SK-N-SH (cell line): ENCODE measurements at regions not wholly inside any gene's neighbourhood (a gene's known extent, or its start where the extent isn't known, plus 50 kb on each side); places are given as distances from the start of the nearest gene placed in this dataset.

ENCODE experiments used
- CTCF ChIA-PET: fragments of 300-600, 350-600 bp; formaldehyde crosslinking; extraction: SDS; loops from one replicate; lab custom pipeline; 2021; lab: Yijun Ruan, JAX
- POLR2A ChIA-PET: fragments of 350-600 bp; sonication (Branson Sonifier 250); formaldehyde crosslinking; extraction: SDS; loops from one replicate; lab custom pipeline; 2020; ENCODE audit warnings: antibody characterized with exemption, inconsistent platforms; lab: Yijun Ruan, JAX
- DNase-seq: peaks from one replicate; pipeline ENCODE4 v3.0.0; 2012
- H2AFZ ChIP-seq: fragments of 200-600 bp; sonication (generic); 2 replicates; pipeline ENCODE4 v1.8.1; 2016; ENCODE audit warnings: antibody characterized with exemption, mild to moderate bottlenecking, low read depth
- H3F3A ChIP-seq: fragments of 200-600 bp; sonication (generic); replicated peaks from 2 replicates; pipeline ENCODE3; 2016; ENCODE audit warnings: antibody characterized with exemption, mild to moderate bottlenecking; ENCODE audit not compliant: insufficient read depth
- H3K27ac ChIP-seq, 2 experiments: fragments of 200-500 bp in 1 of 2; fragments of 200-600 bp in 1 of 2; sonication (Bioruptor generic) in 1 of 2; sonication (generic), shearing (Covaris generic) in 1 of 2; 2 replicates each; pipeline versions ENCODE4 v1.5.1 to v1.6.1; 2014 to 2016; ENCODE audit warnings: low read depth in 2 of 2, inconsistent platforms in 1 of 2, low read length in 1 of 2, mild to moderate bottlenecking in 1 of 2, mixed read lengths in 1 of 2
- H3K27me3 ChIP-seq: fragments of 200-600 bp; sonication (generic), shearing (Covaris generic); 2 replicates; pipeline ENCODE4 v1.6.1; 2016; ENCODE audit warnings: mixed run types; ENCODE audit not compliant: insufficient read depth
- H3K36me3 ChIP-seq, 2 experiments: fragments of 200-500 bp in 1 of 2; fragments of 200-600 bp in 1 of 2; sonication (Bioruptor generic) in 1 of 2; sonication (generic) in 1 of 2; replicated peaks in 1 of 2; 2 replicates each; pipeline versions ENCODE3 to v1.5.1; 2014 to 2016; ENCODE audit warnings: low read length in 1 of 2, mild to moderate bottlenecking in 1 of 2; ENCODE audit not compliant: insufficient read depth in 2 of 2, control insufficient read depth in 1 of 2
- H3K4me1 ChIP-seq, 2 experiments: fragments of 200-500 bp in 1 of 2; fragments of 200-600 bp in 1 of 2; sonication (Bioruptor generic) in 1 of 2; sonication (generic), shearing (Covaris generic) in 1 of 2; 2 replicates each; pipeline versions ENCODE4 v1.5.1 to v1.6.1; 2014 to 2016; ENCODE audit warnings: low read depth in 1 of 2, low read length in 1 of 2, mixed run types in 1 of 2; ENCODE audit not compliant: insufficient read depth in 2 of 2, control insufficient read depth in 1 of 2
- H3K4me2 ChIP-seq: fragments of 200-600 bp; sonication (generic), shearing (Covaris generic); 2 replicates; pipeline ENCODE4 v1.6.1; 2017; ENCODE audit warnings: mixed run types
- H3K4me3 ChIP-seq, 2 experiments: fragments of 200-500 bp in 1 of 2; fragments of 200-600 bp in 1 of 2; sonication (Bioruptor generic) in 1 of 2; sonication (generic), shearing (Covaris generic) in 1 of 2; 2 replicates each; pipeline versions ENCODE4 v1.5.1 to v1.8.1; 2014 to 2016; ENCODE audit warnings: low read depth in 2 of 2, inconsistent platforms in 1 of 2, low read length in 1 of 2, mild to moderate bottlenecking in 1 of 2, mixed read lengths in 1 of 2, moderate library complexity in 1 of 2
- H3K79me2 ChIP-seq: fragments of 200-600 bp; sonication (generic); 2 replicates; pipeline ENCODE4 v1.8.1; 2017; ENCODE audit warnings: mild to moderate bottlenecking; ENCODE audit not compliant: insufficient read depth
- H3K9ac ChIP-seq: fragments of 200-600 bp; sonication (generic); 2 replicates; pipeline ENCODE4 v1.6.1; 2017; ENCODE audit warnings: mixed run types
- H3K9me2 ChIP-seq: fragments of 200-600 bp; sonication (generic); 2 replicates; pipeline ENCODE4 v1.6.1; 2017; ENCODE audit warnings: mixed run types
- H3K9me3 ChIP-seq: fragments of 200-600 bp; sonication (generic); 2 replicates; pipeline ENCODE4 v1.6.1; 2017; ENCODE audit warnings: mixed run types, mild to moderate bottlenecking, moderate library complexity
- H4K20me1 ChIP-seq: fragments of 200-600 bp; sonication (generic); 2 replicates; pipeline ENCODE4 v1.6.1; 2017; ENCODE audit warnings: mild to moderate bottlenecking, mixed run types; ENCODE audit not compliant: insufficient read depth
- CHD2 ChIP-seq: fragments of 150-350 bp; IDR thresholded peaks from 2 replicates; pipeline ENCODE4 v1.6.1; 2018; ENCODE audit warnings: low read length; ENCODE audit not compliant: partially characterized antibody
- CTCF ChIP-seq: fragments of 200-600 bp; sonication (generic); IDR thresholded peaks from 2 replicates; pipeline ENCODE4 v1.6.1; 2017; ENCODE audit warnings: antibody characterized with exemption, mild to moderate bottlenecking, moderate library complexity
- ELF1 ChIP-seq: IDR thresholded peaks from 2 replicates; pipeline ENCODE4 v1.4.0; 2012
- FOXJ3 ChIP-seq: sonication (generic); formaldehyde crosslinking; IDR thresholded peaks from 2 replicates; pipeline ENCODE4 v1.5.1; 2020; ENCODE audit warnings: mild to moderate bottlenecking, missing genetic modification reagents
- FOXM1 ChIP-seq: IDR thresholded peaks from 2 replicates; pipeline ENCODE4 v1.4.0; 2012; ENCODE audit warnings: low read depth, mild to moderate bottlenecking
- GABPA ChIP-seq: IDR thresholded peaks from 2 replicates; pipeline ENCODE4 v1.4.0; 2012; ENCODE audit warnings: low read depth, mild to moderate bottlenecking
- GATA2 ChIP-seq: sonication (generic); formaldehyde crosslinking; IDR thresholded peaks from 2 replicates; pipeline ENCODE4 v1.5.0; 2020; ENCODE audit warnings: mild to moderate bottlenecking, missing genetic modification reagents
- IRF3 ChIP-seq: fragments of 150-350 bp; IDR thresholded peaks from 2 replicates; pipeline ENCODE4 v1.6.1; 2016; ENCODE audit warnings: mild to moderate bottlenecking, low read depth, low read length
- NFIC ChIP-seq: IDR thresholded peaks from 2 replicates; pipeline ENCODE4 v1.4.0; 2012; ENCODE audit warnings: borderline replicate concordance
- POLR2AphosphoS5 ChIP-seq: IDR thresholded peaks from 2 replicates; pipeline ENCODE4 v1.6.1; 2012; ENCODE audit warnings: low read depth, low read length
- REST ChIP-seq: IDR thresholded peaks from 2 replicates; pipeline ENCODE4 v1.6.1; 2012; ENCODE audit warnings: mild to moderate bottlenecking, low read depth, low read length, moderate library complexity
- RFX5 ChIP-seq: IDR thresholded peaks from 2 replicates; pipeline ENCODE4 v1.6.1; 2012; ENCODE audit warnings: mild to moderate bottlenecking, improper control_type of control experiment, low read length
- RXRA ChIP-seq: IDR thresholded peaks from 2 replicates; pipeline ENCODE4 v1.4.0; 2012; ENCODE audit warnings: low read depth, mild to moderate bottlenecking, borderline replicate concordance
- SIN3A ChIP-seq: IDR thresholded peaks from 2 replicates; pipeline ENCODE4 v1.6.1; 2012; ENCODE audit warnings: low read depth, mild to moderate bottlenecking, low read length, moderate library complexity, borderline replicate concordance
- TCF12 ChIP-seq: IDR thresholded peaks from 2 replicates; pipeline ENCODE4 v1.4.0; 2012
- USF1 ChIP-seq: IDR thresholded peaks from 2 replicates; pipeline ENCODE4 v1.4.0; 2012; ENCODE audit warnings: low read depth, borderline replicate concordance
- USF2 ChIP-seq: fragments of 150-350 bp; IDR thresholded peaks from 2 replicates; pipeline ENCODE4 v1.6.1; 2017; ENCODE audit warnings: antibody characterized with exemption, low read length, low read depth, borderline replicate concordance
- YY1 ChIP-seq: IDR thresholded peaks from 2 replicates; pipeline ENCODE4 v1.4.0; 2012; ENCODE audit warnings: low read depth, mild to moderate bottlenecking
- WGBS: methylation state at CpG from one replicate; pipeline ENCODE4 v1.1.6; 2017; ENCODE audit warnings: low lambda C conversion rate; 5-methylcytosine and 5-hydroxymethylcytosine counted together

- no peaks in the 10 kb centered on the region for H3K9me3 ChIP-seq
- WGBS, result 33% methylated on average over 3 of the region's 3 CpGs
- no peak overlapping the region for H3K27ac ChIP-seq
- no peaks in the 10 kb centered on the region for H3K4me1 ChIP-seq
- no peaks in the 10 kb centered on the region for H3K36me3 ChIP-seq
- H3K9ac ChIP-seq, result no peak overlapping the region
- no peaks in the 10 kb centered on the region for H3K27me3 ChIP-seq
- ChIA-PET CTCF (no interaction called here), POLR2A (no interaction called here)
- H3K9me2 ChIP-seq, result no peaks in the 10 kb centered on the region
- no peak overlapping the region for H3K4me2 ChIP-seq
- DNase-seq, result no peak
- H3F3A ChIP-seq, result no peaks in the 10 kb centered on the region
- H2AFZ ChIP-seq, result no peak overlapping the region
- no peak overlapping the region for H3K4me3 ChIP-seq
- H3K79me2 ChIP-seq, result no peaks in the 10 kb centered on the region
- TF ChIP-seq FOXJ3 (CRISPR knock-in tag) (no peak), RFX5 (no peak), TCF12 (no peak), ELF1 (no peak), CHD2 (no peak), GABPA (no peak), USF1 (no peak), SIN3A (no peak), NFIC (no peak), REST (no peak), USF2 (no peak), CTCF (no peak), GATA2 (CRISPR knock-in tag) (no peak), FOXM1 (no peak), POLR2AphosphoS5 (no peak), IRF3 (no peak), YY1 (no peak), RXRA (no peak)
- TF ChIP-seq, all 33 proteins: peak for 0
- no peaks in the 10 kb centered on the region for H4K20me1 ChIP-seq
Observed at GRCh38 chr9:8095672-8096086, 296.1 kb upstream of the DMAC1 start.
